ENCODE measurements at regions not wholly inside any gene's neighbourhood (a gene's known extent, or its start where the extent isn't known, plus 50 kb on each side); places are given as distances from the start of the nearest gene placed in this dataset.

- no peak for DNase-seq (ENCODE audit: low spot score)
These were observed 90.1 kb upstream of the NOCT start for GRCh38 chr4:138925495-138925894.

DNA sequence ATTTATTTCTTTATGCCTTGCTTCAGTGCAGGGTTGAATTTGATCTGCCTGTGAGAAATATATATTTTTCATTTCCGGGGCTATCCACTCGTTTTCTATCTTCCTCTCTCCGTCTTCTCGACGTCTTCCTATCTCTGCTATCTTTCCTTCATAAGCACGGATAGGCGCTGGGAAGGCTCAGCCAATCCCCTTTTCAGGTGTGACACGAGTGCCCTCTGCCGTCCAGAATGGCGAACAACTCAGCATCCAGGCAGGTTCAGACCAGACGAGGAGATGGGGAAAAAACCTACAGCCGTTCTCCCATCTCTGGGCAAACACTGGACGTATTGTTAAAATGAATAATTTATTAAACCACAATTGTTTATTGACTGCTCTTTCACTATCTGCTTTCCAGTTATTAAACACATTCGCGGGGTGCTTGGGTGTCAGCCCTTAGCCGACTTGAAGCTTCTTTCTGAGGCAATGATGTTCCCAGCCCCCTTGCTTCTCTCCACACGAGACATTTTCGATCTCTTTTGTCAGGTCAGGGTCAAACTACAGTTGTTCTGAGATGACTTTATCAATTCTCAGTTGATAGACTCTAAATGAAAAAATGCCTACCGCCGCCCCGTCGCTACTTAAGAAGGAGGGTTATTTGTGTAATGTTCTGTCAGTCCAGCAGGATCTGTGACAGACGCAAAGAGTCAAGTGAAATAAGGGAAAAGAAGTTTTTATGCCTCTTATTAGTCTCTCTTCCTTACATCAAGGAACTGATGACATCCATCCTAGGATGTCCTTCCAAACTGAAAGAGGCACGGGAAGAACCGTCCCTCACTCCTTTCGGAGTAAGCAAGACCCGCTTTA is 96.3 kb upstream of the NOCT start:
- DNase-seq (ENCODE audit: low spot score) = peak; percentile 70

- DNase-seq (ENCODE audit: low spot score) = no peak
These were observed 97.3 kb upstream of the NOCT start for GRCh38 chr4:138918169-138918869.

DNA sequence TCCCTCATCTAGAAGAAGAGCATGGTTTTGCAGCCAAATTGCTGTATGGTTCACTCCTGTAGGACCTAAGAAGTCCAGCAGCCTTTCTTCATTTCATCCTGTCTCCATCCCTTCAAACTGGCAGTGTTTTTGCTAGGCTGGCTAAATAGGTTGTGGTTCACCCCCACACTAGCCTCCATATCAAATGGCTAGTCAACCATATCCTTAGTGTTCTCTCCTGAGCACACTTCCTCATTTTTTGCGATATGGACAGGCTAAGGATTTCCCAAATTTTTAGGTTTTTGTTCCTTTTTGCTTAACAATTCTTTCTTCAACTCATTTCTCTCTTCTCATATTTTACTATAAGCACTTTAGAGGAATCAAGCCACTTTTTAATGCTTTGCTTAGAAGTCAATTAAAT is 98.8 kb upstream of the NOCT start:
- DNase-seq (ENCODE audit: low spot score) = no peak

GRCh38 chr4:138915756-138916155 is 99.8 kb upstream of the NOCT start:
- DNase-seq (ENCODE audit: low spot score) = no peak

GRCh38 chr4:138912704-138913340 is 102.8 kb upstream of the NOCT start:
- no peak for DNase-seq (ENCODE audit: low spot score)

GRCh38 chr4:138911909-138912703 is 103.5 kb upstream of the NOCT start:
- DNase-seq (ENCODE audit: low spot score) = no peak

DNA sequence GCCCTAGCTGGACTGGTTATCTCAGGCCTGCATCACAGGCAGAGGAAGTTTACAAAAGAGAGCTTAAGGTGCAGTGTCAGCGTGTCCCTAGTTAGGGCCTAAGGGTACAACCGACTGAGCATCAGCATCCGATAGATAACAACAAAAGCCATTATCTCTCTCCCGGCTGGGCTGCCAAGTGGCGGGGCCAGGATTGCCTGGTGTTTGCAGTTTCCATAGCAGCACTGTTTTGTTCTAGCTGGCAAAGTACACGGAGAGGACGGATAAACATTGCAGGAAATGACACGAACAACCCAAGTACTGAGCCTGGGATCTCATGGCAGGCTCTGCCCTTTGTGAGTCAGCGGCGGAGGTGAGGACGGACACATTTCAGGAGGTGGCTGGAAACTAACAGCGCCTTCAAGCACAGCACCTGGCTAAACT is 104.7 kb upstream of the NOCT start:
- peak; percentile 47 for DNase-seq (ENCODE audit: low spot score)

GRCh38 chr4:138910195-138910913 is 105.2 kb upstream of the NOCT start:
- DNase-seq (ENCODE audit: low spot score) = no peak

DNA sequence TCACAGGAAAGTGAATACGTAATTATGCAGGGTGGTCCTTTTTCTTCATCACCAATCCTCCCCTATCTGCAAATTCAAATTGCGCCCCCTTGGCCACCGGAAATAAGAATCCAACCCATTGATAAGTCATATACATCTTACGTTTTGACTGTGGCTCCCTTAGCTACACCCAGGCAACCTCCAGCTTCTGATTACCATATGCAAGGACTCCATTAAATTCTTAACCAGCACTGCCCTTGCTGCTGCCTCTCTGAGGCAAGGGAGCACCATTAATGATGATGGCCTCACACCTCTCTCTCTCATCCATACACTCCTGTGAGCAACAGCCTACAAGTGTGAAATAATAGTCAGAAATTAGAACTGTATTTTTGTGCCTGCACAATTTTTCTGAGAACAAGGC is 106.0 kb upstream of the NOCT start:
- peak; percentile 35 for DNase-seq (ENCODE audit: low spot score)

DNA sequence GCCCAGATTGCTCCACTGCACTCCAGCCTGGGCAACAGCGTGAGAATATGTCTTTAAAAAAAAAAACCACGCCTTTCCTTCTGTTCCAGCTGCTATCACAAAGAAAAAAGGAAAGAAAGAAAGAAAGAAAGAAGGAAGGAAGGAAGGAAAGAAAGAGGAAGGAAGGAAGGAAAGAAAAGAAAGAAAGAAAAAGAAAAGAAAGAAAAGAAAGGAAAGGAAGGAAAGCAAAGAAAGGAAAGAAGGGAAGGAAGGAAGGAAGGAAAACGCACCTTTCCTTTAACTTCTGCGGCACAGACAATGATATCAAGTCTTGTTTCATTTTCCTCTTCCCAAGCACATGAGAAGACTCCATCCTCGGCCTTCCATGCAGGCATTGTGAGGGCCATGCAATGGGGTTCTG is 107.4 kb upstream of the NOCT start:
- no peak for DNase-seq (ENCODE audit: low spot score)

DNA sequence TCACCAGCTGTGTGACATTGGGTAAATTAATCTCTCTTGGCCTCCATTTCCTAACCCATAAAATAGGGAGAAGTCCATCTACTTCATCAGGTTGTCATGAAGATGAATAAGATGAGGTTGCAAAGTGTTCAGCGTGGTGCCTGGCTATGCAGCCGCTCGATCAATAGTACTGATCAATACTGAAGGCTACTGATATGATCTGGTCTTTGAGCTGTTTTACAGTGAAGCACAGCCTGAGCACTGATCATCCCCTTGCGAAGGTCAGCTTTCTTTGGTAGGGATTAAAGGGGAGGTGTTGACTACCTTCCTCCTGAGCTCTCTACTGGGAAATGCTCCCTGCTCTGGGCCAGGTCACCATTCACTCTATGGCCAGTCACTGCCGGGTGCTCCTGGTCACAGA is 108.4 kb upstream of the NOCT start:
- DNase-seq (ENCODE audit: low spot score) = no peak

DNA sequence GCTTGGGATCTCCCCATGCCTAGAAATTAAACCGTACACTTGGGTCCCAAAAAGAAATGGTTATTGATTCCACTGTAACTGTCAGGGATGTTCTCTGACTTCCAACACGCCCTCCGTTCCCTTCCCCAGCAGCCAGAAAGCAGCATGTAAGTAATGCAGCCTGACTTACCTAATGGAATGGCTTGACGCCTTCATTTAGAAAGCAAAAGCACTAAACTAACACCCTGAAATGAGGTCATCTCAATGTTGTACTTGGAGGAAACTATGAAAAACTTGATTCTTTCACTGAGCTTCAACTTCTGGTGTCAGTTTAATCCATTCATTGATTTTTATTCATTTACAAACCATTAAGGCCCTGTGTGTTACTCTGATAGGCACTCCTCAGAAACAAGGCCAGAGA is 110.8 kb upstream of the NOCT start:
- no peak for DNase-seq (ENCODE audit: low spot score)

DNA sequence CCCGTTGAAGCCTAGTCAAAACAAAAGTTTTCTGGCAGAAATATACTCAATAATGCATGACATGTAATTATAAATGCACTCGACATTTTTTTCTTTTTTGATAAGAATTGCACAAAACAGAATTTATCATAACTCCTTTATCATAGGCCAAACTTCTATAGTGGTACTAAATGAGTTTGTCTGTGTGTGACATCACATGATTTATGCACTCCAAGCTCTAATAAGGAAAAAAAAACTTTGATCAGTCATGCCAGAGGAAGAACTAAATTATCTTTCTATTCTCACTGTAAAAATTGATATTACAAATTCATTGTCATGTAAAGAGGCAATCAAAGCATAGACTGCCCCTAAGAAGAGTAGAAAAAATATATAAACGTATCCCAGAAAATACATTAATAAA is 112.4 kb upstream of the NOCT start:
- no peak for DNase-seq (ENCODE audit: low spot score)

DNA sequence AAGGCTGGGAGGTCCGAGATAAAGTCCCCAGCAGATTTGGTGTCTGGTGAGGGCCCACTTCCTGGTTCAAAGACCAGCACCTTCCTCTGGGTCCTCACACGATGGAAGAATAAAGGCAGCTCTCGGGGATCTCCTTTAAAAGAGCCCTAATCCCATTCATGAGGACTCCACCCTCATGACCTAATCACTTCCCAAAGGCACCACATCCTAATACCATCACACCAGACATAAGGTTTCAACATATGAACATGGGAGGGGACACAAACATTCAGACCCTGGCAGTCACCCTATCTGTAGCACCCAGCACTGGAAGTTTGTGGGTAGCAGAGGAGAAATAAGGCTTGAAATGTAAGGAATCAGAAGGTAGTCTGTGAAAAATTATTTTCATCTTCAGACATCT is 112.9 kb upstream of the NOCT start:
- no peak for DNase-seq (ENCODE audit: low spot score)

DNA sequence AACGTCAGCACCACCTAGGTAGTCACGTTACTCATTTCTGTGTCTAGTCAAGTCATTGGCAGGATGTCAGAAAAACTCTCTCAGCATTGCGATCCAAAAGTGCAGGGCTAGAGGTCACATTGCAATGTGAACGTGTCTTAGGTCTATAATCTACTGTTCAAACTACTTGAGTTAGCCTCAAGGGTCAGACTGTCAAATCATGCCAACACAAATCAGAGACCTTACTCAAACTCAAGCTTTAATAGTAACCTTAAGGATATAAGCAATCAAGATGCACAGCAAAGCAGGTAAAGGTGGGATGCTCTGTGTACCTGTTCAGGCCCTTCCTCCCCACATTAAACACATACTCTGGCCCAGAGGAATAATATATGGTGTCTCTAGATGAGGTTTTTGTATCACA is 114.4 kb upstream of the NOCT start:
- no peak for DNase-seq (ENCODE audit: low spot score)

GRCh38 chr4:138899999-138900398 is 115.6 kb upstream of the NOCT start:
- DNase-seq (ENCODE audit: low spot score) = no peak

DNA sequence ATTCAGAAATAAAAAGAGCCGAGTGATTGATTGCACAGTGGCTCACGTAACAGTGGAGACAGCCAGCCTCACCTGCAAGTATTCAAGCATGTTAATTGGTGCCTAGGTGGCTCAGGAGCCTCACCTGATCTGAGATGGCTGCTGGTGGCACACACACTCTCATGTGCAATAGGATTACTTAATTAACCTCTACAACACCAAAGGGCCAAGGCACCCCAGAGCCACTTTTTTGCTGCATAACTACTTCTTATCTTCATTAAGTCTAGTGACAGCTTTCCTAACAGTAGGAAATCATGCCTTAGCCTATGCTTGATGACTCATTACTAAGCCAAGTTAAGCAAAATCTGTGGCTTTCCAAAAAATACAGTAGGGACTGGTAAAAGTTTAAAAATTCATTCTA is 117.3 kb upstream of the NOCT start:
- no peak for DNase-seq (ENCODE audit: low spot score)

DNA sequence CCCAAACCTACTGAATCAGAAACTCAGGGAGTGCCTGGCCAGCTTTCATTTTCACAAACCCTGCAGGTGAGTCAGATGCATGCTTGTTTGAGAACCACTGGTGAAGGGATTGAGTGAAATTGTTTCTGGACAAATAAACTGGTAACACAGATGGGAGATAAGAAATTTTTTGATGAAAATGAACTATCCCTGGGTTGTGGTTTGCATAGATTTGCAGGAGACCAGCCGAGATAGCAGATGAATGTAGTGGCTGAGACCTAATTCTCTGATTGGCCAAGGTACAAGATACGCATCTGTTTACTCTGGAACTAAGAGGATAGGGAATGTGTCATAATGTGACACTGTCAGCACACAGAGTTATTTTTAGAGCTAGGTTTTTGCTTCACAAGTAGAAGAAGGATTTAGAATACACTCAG is 117.8 kb upstream of the NOCT start:
- DNase-seq (ENCODE audit: low spot score) = no peak

DNA sequence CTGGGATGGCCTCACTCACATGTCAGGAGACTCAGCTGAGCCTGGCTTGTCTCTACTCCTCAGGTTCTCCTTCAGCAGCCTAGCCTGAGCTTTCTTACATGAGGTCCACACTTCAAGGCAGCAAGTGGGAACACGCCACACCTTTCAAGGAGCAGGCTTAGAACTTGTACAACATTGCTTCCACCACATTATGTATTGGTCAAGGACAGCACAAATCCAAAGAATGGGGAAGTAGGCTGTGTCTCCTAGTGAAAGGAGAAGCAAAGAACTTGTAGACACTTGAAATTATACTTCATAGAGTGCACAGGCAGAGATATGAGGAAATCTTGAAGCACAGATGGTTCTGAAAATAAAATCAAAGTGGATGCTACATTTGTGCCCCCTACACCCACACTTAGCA is 120.9 kb upstream of the NOCT start:
- no peak for DNase-seq (ENCODE audit: low spot score)

- no peak for DNase-seq (ENCODE audit: low spot score)
These were observed 121.6 kb upstream of the NOCT start for GRCh38 chr4:138894011-138894410.

All from iPS-NIHi11 (cell line).